ENCODE measurements at regions not wholly inside any gene's neighbourhood (a gene's known extent, or its start where the extent isn't known, plus 50 kb on each side); places are given as distances from the start of the nearest gene placed in this dataset.

DNA sequence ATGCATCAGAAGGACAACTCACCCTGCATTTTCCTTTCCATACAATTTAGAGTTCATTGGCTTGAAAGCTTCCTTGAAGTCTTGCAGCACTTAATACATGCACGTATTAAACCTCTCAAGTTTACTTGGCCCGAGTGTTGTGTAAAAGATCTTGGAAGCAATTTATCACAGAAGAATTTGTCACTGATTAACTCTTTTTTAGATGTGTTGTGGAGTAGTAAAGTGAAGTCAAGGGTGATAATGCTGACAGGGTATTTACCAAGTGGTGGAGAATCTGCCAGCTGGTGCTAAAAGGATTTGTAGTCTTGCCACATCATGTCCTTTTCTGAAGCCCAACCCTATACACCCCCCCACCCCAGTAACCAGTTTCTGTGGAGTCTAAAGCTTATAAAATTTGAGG lies 421.0 kb upstream of the MIR17HG start:
- no peak for TF ChIP-seq YY1 (IDR thresholded peaks at IDR 0.05; ENCODE audit: insufficient read depth, insufficient read length)
- TF ChIP-seq ZNF274 (IDR thresholded peaks at IDR 0.05; ENCODE audit: low read depth, low read length) = no peak
